ENCODE measurements at regions not wholly inside any gene's neighbourhood (a gene's known extent, or its start where the extent isn't known, plus 50 kb on each side); places are given as distances from the start of the nearest gene placed in this dataset.

DNA sequence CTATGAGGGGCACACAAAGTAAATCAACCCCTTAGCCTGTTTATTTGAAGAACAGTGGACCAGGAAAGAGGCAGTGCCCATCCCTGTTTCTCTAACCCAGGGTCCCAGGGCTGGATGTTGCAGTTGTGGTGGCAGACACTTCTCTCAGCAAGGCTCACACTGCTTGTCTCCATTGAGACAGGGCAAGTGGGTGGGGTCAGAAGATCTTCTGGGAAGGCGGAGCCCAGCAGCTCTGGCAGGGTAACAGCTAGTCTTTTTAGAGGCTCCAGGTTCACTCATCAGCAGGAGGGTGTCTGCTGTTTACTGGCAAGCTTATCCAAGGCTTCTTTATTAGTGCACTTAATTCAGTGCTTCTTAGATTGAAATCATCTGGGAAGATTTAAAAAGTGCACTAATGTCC, 659.8 kb upstream of the DIPK2B start:
- no peaks in the 10 kb centered on the region for H3K9me3 ChIP-seq
- WGBS, 2 donors: 82 to 89% methylated on average over 1 of the region's 1 CpG
- no peak overlapping the region for H3K4me3 ChIP-seq
- H3K36me3 ChIP-seq: no peaks in the 10 kb centered on the region
- H3K27me3 ChIP-seq: no peaks in the 10 kb centered on the region
- H3K27ac ChIP-seq: no peak overlapping the region
- DNase-seq (no peak), ATAC-seq (ENCODE audit: low FRiP score in 2 of 2) (no peak)
- TF ChIP-seq POLR2AphosphoS5 (IDR thresholded peaks at IDR 0.05) (no peak), POLR2A (IDR thresholded peaks at IDR 0.05) (no peak), EP300 (IDR thresholded peaks at IDR 0.05) (no peak)
- TF ChIP-seq, protein P1, sequence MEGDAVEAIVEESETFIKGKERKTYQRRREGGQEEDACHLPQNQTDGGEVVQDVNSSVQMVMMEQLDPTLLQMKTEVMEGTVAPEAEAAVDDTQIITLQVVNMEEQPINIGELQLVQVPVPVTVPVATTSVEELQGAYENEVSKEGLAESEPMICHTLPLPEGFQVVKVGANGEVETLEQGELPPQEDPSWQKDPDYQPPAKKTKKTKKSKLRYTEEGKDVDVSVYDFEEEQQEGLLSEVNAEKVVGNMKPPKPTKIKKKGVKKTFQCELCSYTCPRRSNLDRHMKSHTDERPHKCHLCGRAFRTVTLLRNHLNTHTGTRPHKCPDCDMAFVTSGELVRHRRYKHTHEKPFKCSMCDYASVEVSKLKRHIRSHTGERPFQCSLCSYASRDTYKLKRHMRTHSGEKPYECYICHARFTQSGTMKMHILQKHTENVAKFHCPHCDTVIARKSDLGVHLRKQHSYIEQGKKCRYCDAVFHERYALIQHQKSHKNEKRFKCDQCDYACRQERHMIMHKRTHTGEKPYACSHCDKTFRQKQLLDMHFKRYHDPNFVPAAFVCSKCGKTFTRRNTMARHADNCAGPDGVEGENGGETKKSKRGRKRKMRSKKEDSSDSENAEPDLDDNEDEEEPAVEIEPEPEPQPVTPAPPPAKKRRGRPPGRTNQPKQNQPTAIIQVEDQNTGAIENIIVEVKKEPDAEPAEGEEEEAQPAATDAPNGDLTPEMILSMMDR (IDR thresholded peaks at IDR 0.05): no peak
- H3K4me1 ChIP-seq: no peaks in the 10 kb centered on the region

DNA sequence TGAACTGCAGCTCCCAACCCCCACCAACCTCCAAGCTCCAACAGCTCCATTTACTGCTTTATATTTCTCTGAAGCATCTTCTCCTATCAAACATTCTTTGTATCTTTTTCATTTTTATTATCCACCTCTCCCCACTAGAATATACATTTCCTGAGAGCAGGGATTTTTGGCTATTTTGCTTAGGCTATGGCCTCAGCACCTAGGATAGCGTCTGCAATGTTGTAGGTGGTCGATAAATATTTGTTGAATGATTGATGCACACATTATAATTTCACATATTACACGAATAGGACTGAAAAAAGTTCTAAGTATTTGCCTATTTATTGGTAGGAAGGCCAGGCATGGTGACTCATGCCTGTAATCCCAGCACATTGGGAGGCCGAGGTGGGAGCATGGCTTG, 658.7 kb upstream of the DIPK2B start:
- DNase-seq (no peak), ATAC-seq (ENCODE audit: low FRiP score in 2 of 2) (no peak)
- WGBS, 2 donors: 73 to 83% methylated on average over 4 of the region's 4 CpGs
- Histone ChIP-seq H3K9me3 (no peaks in the 10 kb centered on the region), H3K27ac (no peak overlapping the region), H3K36me3 (no peaks in the 10 kb centered on the region), H3K4me3 (no peak overlapping the region), H3K4me1 (no peaks in the 10 kb centered on the region), H3K27me3 (no peaks in the 10 kb centered on the region)
- TF ChIP-seq POLR2AphosphoS5 (IDR thresholded peaks at IDR 0.05) (no peak), EP300 (IDR thresholded peaks at IDR 0.05) (no peak), POLR2A (IDR thresholded peaks at IDR 0.05) (no peak)
- TF ChIP-seq, protein P1 (IDR thresholded peaks at IDR 0.05): no peak

DNA sequence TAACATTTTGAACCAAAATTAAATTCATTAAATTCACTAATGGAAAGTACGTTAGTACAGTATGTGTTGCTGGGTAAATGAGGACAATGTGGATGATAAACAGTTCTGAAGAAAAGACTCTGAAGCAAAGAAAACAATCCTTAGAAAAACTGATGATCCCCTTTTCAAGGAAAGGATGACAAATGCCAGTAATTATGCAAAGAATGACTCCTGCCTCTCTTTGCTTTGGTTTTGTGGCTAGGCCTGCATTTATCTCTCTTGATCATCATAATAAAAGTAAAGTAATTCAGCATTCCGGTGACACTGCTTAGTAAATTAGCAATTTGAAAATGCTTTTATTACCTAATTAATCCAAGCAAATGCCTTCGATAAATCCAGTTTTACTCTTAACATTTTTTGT, 652.2 kb upstream of the DIPK2B start:
- WGBS, 2 donors: 58 to 87% methylated on average over 3 of the region's 3 CpGs
- TF ChIP-seq POLR2AphosphoS5 (IDR thresholded peaks at IDR 0.05): no peak
- no peak for TF ChIP-seq POLR2A (IDR thresholded peaks at IDR 0.05)
- TF ChIP-seq, protein P1 (IDR thresholded peaks at IDR 0.05): no peak
- TF ChIP-seq EP300 (IDR thresholded peaks at IDR 0.05): no peak
- Histone ChIP-seq H3K9me3 (peaks cover 0 to 3% (median 0%) of the 10 kb centered on the region in 4 donors), H3K27me3 (peaks cover 0 to 15% (median 0%) of the 10 kb centered on the region in 4 donors), H3K4me1 (peaks cover 0 to 19% (median 0%) of the 10 kb centered on the region in 4 donors), H3K4me3 (no peak overlapping the region), H3K27ac (no peak overlapping the region), H3K36me3 (no peaks in the 10 kb centered on the region)
- ATAC-seq (ENCODE audit: low FRiP score in 2 of 2) (no peak), DNase-seq (no peak)

DNA sequence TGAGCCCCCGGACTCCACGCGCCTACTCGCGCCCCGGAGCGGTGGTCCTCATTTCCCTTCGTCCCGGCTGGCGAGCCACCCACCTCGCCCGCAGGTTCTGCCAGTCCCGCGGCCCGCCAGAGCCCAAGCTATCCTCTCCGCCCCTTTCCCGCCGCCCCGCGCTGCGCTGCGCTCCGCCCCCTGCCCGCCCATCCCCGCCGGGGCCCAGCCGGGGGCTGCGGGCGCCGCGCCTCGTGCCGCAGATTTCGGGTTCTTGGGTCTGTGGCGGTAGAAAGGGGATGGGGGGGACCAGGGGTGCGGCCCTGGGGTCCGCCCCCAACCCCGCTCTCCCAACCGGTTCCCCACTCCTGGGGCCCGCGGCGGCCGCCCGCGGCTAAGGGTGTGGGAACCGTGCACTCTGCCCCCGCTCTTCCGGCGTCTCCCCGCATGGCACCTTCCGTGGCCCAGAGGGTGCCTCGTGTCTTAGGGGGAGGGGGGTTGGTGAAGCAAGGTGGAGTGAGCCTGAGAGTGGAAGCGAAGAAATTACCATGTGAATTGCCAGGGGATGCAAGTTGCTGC, 650.8 kb upstream of the DIPK2B start:
- no peaks in the 10 kb centered on the region for H3K36me3 ChIP-seq
- DNase-seq (peak; percentile 28 to 87), ATAC-seq (ENCODE audit: low FRiP score in 2 of 2) (peak in 1 of 2 donors; percentile 75)
- H3K27ac ChIP-seq: peak overlapping the region in 1 of 4 donors; percentile 63
- peak overlapping the region; percentile 25 to 68 (median 60) for H3K4me3 ChIP-seq
- peaks cover 0 to 15% (median 0%) of the 10 kb centered on the region in 4 donors for H3K27me3 ChIP-seq
- peaks cover 0 to 3% (median 0%) of the 10 kb centered on the region in 4 donors for H3K9me3 ChIP-seq
- TF ChIP-seq POLR2AphosphoS5 (IDR thresholded peaks at IDR 0.05) (no peak), POLR2A (IDR thresholded peaks at IDR 0.05) (peak in 1 of 4 donors; percentile 21), EP300 (IDR thresholded peaks at IDR 0.05) (no peak)
- TF ChIP-seq, protein P1 (IDR thresholded peaks at IDR 0.05): no peak
- 3 to 20% methylated on average over 8 to 19 of the region's 53 CpGs for WGBS, 2 donors
- peaks cover 0 to 19% (median 0%) of the 10 kb centered on the region in 4 donors for H3K4me1 ChIP-seq
